HEK293 (cell line): ENCODE measurements at regions not wholly inside any gene's neighbourhood (a gene's known extent, or its start where the extent isn't known, plus 50 kb on each side); places are given as distances from the start of the nearest gene placed in this dataset.

ENCODE experiments used
- CTCF ChIP-seq: fragments of 450-650 bp; formaldehyde crosslinking; IDR thresholded peaks from 2 replicates; pipeline ENCODE4 v1.5.1; 2016; ENCODE audit warnings: missing biosample characterization, missing genetic modification characterization
- PATZ1 ChIP-seq: fragments of 450-650 bp; formaldehyde crosslinking; IDR thresholded peaks from 2 replicates; pipeline ENCODE4 v1.5.1; 2016; ENCODE audit warnings: missing biosample characterization, missing genetic modification characterization
- ZNF140 ChIP-seq: fragments of 450-650 bp; formaldehyde crosslinking; IDR thresholded peaks from 2 replicates; pipeline ENCODE4 v1.5.1; 2016; ENCODE audit warnings: missing biosample characterization, missing genetic modification characterization
- ZNF768 ChIP-seq: fragments of 450-650 bp; formaldehyde crosslinking; IDR thresholded peaks from 2 replicates; pipeline ENCODE4 v1.5.1; 2018; ENCODE audit warnings: missing biosample characterization, mild to moderate bottlenecking, missing genetic modification characterization
- ZSCAN23 ChIP-seq: fragments of 450-650 bp; formaldehyde crosslinking; IDR thresholded peaks from 2 replicates; pipeline ENCODE4 v1.5.1; 2016; ENCODE audit warnings: missing biosample characterization, missing genetic modification characterization

DNA sequence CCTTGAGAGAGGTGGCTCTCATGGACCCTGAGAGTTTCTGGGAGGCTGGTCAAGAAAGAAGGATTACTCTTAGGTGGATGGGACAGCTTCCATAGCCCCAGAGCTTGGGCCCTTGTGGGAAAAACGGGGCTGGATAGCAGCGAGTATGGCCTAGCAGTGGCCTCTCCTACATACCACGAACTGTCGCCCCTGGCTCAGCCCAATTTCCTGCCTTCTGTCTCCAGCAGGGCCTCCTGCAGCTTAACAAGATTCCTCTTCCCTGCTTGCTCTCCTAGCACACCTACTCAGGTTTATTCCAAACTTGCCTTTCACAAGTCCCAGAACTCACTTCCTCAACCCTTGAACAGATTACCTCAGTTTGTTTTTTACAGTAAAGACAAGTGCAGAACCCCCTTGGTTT lies 139.7 kb upstream of the TPM1 start:
- TF ChIP-seq ZSCAN23 (tag by site-specific recombination) (no peak), ZNF768 (tag by site-specific recombination) (no peak), CTCF (no peak), PATZ1 (tag by site-specific recombination) (no peak), ZNF140 (tag by site-specific recombination) (no peak)
